Nephron (organoid): ENCODE measurements at regions not wholly inside any gene's neighbourhood (a gene's known extent, or its start where the extent isn't known, plus 50 kb on each side); places are given as distances from the start of the nearest gene placed in this dataset.

ENCODE experiments used
- H3K27ac Mint-ChIP-seq, 3 experiments: 2 replicates each; pipeline ENCODE4 v1.8.0; 2020; ENCODE audit warnings: mixed read lengths in 3 of 3, mild to moderate bottlenecking in 2 of 3, moderate library complexity in 1 of 3
- H3K27me3 Mint-ChIP-seq: 2 replicates; pipeline ENCODE4 v1.8.0; 2021; ENCODE audit warnings: low read depth, mild to moderate bottlenecking, moderate library complexity, mixed read lengths
- H3K36me3 Mint-ChIP-seq: 2 replicates; pipeline ENCODE4 v1.8.0; 2020; ENCODE audit warnings: low read depth, mixed read lengths
- H3K4me1 Mint-ChIP-seq: 2 replicates; pipeline ENCODE4 v1.8.0; 2020; ENCODE audit warnings: mixed read lengths
- H3K4me3 Mint-ChIP-seq, 3 experiments: 2 replicates each; pipeline ENCODE4 v1.8.0; 2020; ENCODE audit warnings: mild to moderate bottlenecking in 3 of 3, mixed read lengths in 3 of 3, moderate library complexity in 2 of 3
- H3K9me3 Mint-ChIP-seq: 2 replicates; pipeline ENCODE4 v1.8.0; 2020; ENCODE audit warnings: mixed read lengths
- CTCF ChIP-seq, 3 experiments: fragments of 200-600 bp; sonication (generic); IDR thresholded peaks; one replicate each; pipeline ENCODE4 v1.5.0; 2021; ENCODE audit warnings: antibody characterized with exemption in 3 of 3; ENCODE audit not compliant: unreplicated experiment in 3 of 3

GRCh38 chrX:75673468-75673867 lies 111.6 kb downstream of the MAGEE2 start:
- no peak for TF ChIP-seq CTCF (IDR thresholded peaks at IDR 0.05; ENCODE audit: unreplicated experiment in 3 of 3)
- no peak overlapping the region for H3K27ac Mint-ChIP-seq
- no peaks in the 10 kb centered on the region for H3K27me3 Mint-ChIP-seq
- H3K4me3 Mint-ChIP-seq: no peak overlapping the region
- H3K36me3 Mint-ChIP-seq: peaks cover 5% of the 10 kb centered on the region
- H3K9me3 Mint-ChIP-seq: peaks cover 30% of the 10 kb centered on the region
- H3K4me1 Mint-ChIP-seq: no peaks in the 10 kb centered on the region

GRCh38 chrX:75655627-75656026 lies 129.4 kb downstream of the MAGEE2 start:
- H3K4me3 Mint-ChIP-seq: no peak overlapping the region
- H3K27ac Mint-ChIP-seq: no peak overlapping the region
- no peaks in the 10 kb centered on the region for H3K27me3 Mint-ChIP-seq
- no peak for TF ChIP-seq CTCF (IDR thresholded peaks at IDR 0.05; ENCODE audit: unreplicated experiment in 3 of 3)
- H3K4me1 Mint-ChIP-seq: no peaks in the 10 kb centered on the region
- peaks cover 8% of the 10 kb centered on the region for H3K9me3 Mint-ChIP-seq
- H3K36me3 Mint-ChIP-seq: no peaks in the 10 kb centered on the region

- no peaks in the 10 kb centered on the region for H3K4me1 Mint-ChIP-seq
- no peak overlapping the region for H3K4me3 Mint-ChIP-seq
- H3K36me3 Mint-ChIP-seq: peaks cover 4% of the 10 kb centered on the region
- H3K27me3 Mint-ChIP-seq: no peaks in the 10 kb centered on the region
- no peak for TF ChIP-seq CTCF (IDR thresholded peaks at IDR 0.05; ENCODE audit: unreplicated experiment in 3 of 3)
- H3K27ac Mint-ChIP-seq: no peak overlapping the region
- peaks cover 29% of the 10 kb centered on the region for H3K9me3 Mint-ChIP-seq
Measured at GRCh38 chrX:75649829-75650228, 127.0 kb upstream of the ZDHHC15 start.

GRCh38 chrX:75648803-75649588 lies 126.2 kb upstream of the ZDHHC15 start:
- H3K4me1 Mint-ChIP-seq: no peaks in the 10 kb centered on the region

GRCh38 chrX:75642811-75643361 lies 120.0 kb upstream of the ZDHHC15 start:
- H3K4me1 Mint-ChIP-seq: no peaks in the 10 kb centered on the region
- H3K27me3 Mint-ChIP-seq: no peaks in the 10 kb centered on the region
- peaks cover 30% of the 10 kb centered on the region for H3K9me3 Mint-ChIP-seq

More at GRCh38 chrX:75648803-75649588, 126.2 kb upstream of the ZDHHC15 start:
- H3K4me3 Mint-ChIP-seq: no peak overlapping the region
- H3K9me3 Mint-ChIP-seq: peaks cover 32% of the 10 kb centered on the region
- no peak for TF ChIP-seq CTCF (IDR thresholded peaks at IDR 0.05; ENCODE audit: unreplicated experiment in 3 of 3)
- peaks cover 4% of the 10 kb centered on the region for H3K36me3 Mint-ChIP-seq
- H3K27me3 Mint-ChIP-seq: no peaks in the 10 kb centered on the region
- no peak overlapping the region for H3K27ac Mint-ChIP-seq

More at GRCh38 chrX:75642811-75643361, 120.0 kb upstream of the ZDHHC15 start:
- H3K36me3 Mint-ChIP-seq: no peaks in the 10 kb centered on the region
- no peak overlapping the region for H3K4me3 Mint-ChIP-seq
- no peak for TF ChIP-seq CTCF (IDR thresholded peaks at IDR 0.05; ENCODE audit: unreplicated experiment in 3 of 3)
- H3K27ac Mint-ChIP-seq: no peak overlapping the region
